ENCODE measurements at regions not wholly inside any gene's neighbourhood (a gene's known extent, or its start where the extent isn't known, plus 50 kb on each side); places are given as distances from the start of the nearest gene placed in this dataset.

DNA sequence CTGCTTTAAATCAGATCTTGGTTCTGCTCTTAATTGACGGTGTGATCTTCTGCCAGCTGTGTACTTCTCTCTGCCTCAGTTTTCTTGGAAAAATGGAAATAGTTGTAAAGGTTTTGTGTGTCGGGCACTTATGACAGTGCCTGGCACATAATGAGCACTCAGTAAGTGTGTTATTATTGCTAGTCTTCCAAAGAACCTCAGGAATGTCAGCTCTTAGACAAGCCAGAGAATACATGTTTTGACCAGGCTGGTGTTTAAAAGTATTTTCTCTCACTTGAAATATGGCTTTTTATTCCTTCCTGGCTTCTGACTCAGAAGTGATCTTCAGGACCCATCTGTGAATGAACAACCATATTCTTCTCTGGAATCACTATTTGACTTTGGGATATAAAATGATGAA is 304.1 kb downstream of the SNAPC1 start:
- FAIRE-seq (no peak), DNase-seq (ENCODE audit: insufficient read length, low spot score) (no peak)
- TF ChIP-seq SPI1 (IDR thresholded peaks at IDR 0.05; ENCODE audit: low read depth, low read length) (no peak), PAX5 (IDR thresholded peaks at IDR 0.05; ENCODE audit: insufficient read depth, low read length, severe bottlenecking) (no peak), TAF1 (IDR thresholded peaks at IDR 0.05; ENCODE audit: low read depth, low read length) (no peak), POLR2A (IDR thresholded peaks at IDR 0.05; ENCODE audit: low read depth, low read length) (no peak), POU2F2 (IDR thresholded peaks at IDR 0.05; ENCODE audit: low read depth, low read length) (no peak), POLR2AphosphoS5 (IDR thresholded peaks at IDR 0.05; ENCODE audit: low read depth, low read length) (no peak)

- no peak for FAIRE-seq
- DNase-seq (ENCODE audit: insufficient read length, low spot score): no peak
- TF ChIP-seq PAX5 (IDR thresholded peaks at IDR 0.05; ENCODE audit: insufficient read depth, low read length, severe bottlenecking): no peak
- TF ChIP-seq SPI1 (IDR thresholded peaks at IDR 0.05; ENCODE audit: low read depth, low read length): no peak
- TF ChIP-seq POLR2AphosphoS5 (IDR thresholded peaks at IDR 0.05; ENCODE audit: low read depth, low read length): no peak
- TF ChIP-seq POLR2A (IDR thresholded peaks at IDR 0.05; ENCODE audit: low read depth, low read length): no peak
- no peak for TF ChIP-seq POU2F2 (IDR thresholded peaks at IDR 0.05; ENCODE audit: low read depth, low read length)
- no peak for TF ChIP-seq TAF1 (IDR thresholded peaks at IDR 0.05; ENCODE audit: low read depth, low read length)
Measured at GRCh38 chr14:62071039-62071438, 308.8 kb downstream of the SNAPC1 start.

- no peak for DNase-seq (ENCODE audit: insufficient read length, low spot score)
- FAIRE-seq: no peak
- TF ChIP-seq POLR2A (IDR thresholded peaks at IDR 0.05; ENCODE audit: low read depth, low read length) (no peak), TAF1 (IDR thresholded peaks at IDR 0.05; ENCODE audit: low read depth, low read length) (no peak), PAX5 (IDR thresholded peaks at IDR 0.05; ENCODE audit: insufficient read depth, low read length, severe bottlenecking) (no peak), SPI1 (IDR thresholded peaks at IDR 0.05; ENCODE audit: low read depth, low read length) (no peak), POLR2AphosphoS5 (IDR thresholded peaks at IDR 0.05; ENCODE audit: low read depth, low read length) (no peak), POU2F2 (IDR thresholded peaks at IDR 0.05; ENCODE audit: low read depth, low read length) (no peak)
Measured at GRCh38 chr14:62076368-62076767, 314.1 kb downstream of the SNAPC1 start.

DNA sequence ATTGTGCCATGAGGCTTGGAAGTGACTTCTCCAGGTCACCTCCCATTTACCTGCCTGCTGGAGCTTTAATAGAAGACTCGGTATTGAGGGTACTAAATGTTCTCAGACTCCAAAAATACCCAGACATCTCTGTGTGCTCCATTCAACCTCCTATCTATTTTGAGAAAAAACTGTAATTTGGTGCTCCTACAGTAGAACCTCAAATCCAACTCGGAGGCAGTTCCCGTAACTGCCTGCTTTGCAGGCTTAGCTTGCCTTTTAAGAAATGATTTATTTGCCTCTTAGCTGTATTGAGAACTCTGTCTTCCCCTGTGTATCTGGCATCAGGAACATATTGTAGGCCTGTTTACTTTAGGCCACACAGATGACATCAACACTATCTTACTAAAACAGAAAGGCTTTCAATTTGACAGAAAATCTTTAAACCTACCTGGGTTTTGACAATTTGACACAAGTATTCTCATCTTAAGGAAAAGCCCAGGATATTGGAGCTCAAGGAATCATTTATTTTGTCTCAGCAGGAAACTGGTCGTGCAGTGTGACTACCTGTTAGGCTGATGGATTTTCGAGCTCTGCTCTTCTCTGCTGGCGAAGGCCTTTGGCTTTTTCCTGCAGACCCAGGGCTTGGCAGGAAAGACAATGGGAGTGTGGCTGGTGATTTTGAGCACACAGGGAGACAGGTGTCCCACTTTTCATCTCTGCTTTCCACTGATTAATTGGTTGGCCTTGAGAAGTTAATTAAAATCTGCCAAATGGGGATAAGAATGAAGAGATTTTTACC is 314.8 kb downstream of the SNAPC1 start:
- DNase-seq (ENCODE audit: insufficient read length, low spot score): no peak
- no peak for TF ChIP-seq POLR2AphosphoS5 (IDR thresholded peaks at IDR 0.05; ENCODE audit: low read depth, low read length)
- no peak for TF ChIP-seq POU2F2 (IDR thresholded peaks at IDR 0.05; ENCODE audit: low read depth, low read length)
- TF ChIP-seq TAF1 (IDR thresholded peaks at IDR 0.05; ENCODE audit: low read depth, low read length): no peak
- TF ChIP-seq SPI1 (IDR thresholded peaks at IDR 0.05; ENCODE audit: low read depth, low read length): no peak
- FAIRE-seq: peak; percentile 23

- FAIRE-seq (peak; percentile 40), DNase-seq (ENCODE audit: insufficient read length, low spot score) (no peak)
- TF ChIP-seq SPI1 (IDR thresholded peaks at IDR 0.05; ENCODE audit: low read depth, low read length) (0 out of 2 replicates have a peak, but pooled peaks have one; percentile 6), TAF1 (IDR thresholded peaks at IDR 0.05; ENCODE audit: low read depth, low read length) (no peak), POU2F2 (IDR thresholded peaks at IDR 0.05; ENCODE audit: low read depth, low read length) (peak; percentile 63; the same call in 1 of the 2 replicates), POLR2A (IDR thresholded peaks at IDR 0.05; ENCODE audit: low read depth, low read length) (no peak), PAX5 (IDR thresholded peaks at IDR 0.05; ENCODE audit: insufficient read depth, low read length, severe bottlenecking) (no peak), POLR2AphosphoS5 (IDR thresholded peaks at IDR 0.05; ENCODE audit: low read depth, low read length) (no peak)
Measured at GRCh38 chr14:62077676-62078261, 315.5 kb downstream of the SNAPC1 start.

- no peak for DNase-seq (ENCODE audit: insufficient read length, low spot score)
- FAIRE-seq: peak; percentile 9
Measured at GRCh38 chr14:62079038-62079437, 316.8 kb downstream of the SNAPC1 start.

GRCh38 chr14:62081012-62081612 is 318.9 kb downstream of the SNAPC1 start:
- DNase-seq (ENCODE audit: insufficient read length, low spot score) (no peak), FAIRE-seq (peak; percentile 96)
- peak; percentile 99 for TF ChIP-seq SPI1 (IDR thresholded peaks at IDR 0.05; ENCODE audit: low read depth, low read length)
- no peak for TF ChIP-seq POLR2A (IDR thresholded peaks at IDR 0.05; ENCODE audit: low read depth, low read length)
- TF ChIP-seq POLR2AphosphoS5 (IDR thresholded peaks at IDR 0.05; ENCODE audit: low read depth, low read length): no peak; the same call in 1 of the 2 replicates
- TF ChIP-seq TAF1 (IDR thresholded peaks at IDR 0.05; ENCODE audit: low read depth, low read length): no peak
- TF ChIP-seq PAX5 (IDR thresholded peaks at IDR 0.05; ENCODE audit: insufficient read depth, low read length, severe bottlenecking): no peak
- peak; percentile 55 for TF ChIP-seq POU2F2 (IDR thresholded peaks at IDR 0.05; ENCODE audit: low read depth, low read length)

More at GRCh38 chr14:62079038-62079437, 316.8 kb downstream of the SNAPC1 start:
- TF ChIP-seq POLR2A (IDR thresholded peaks at IDR 0.05; ENCODE audit: low read depth, low read length): no peak
- TF ChIP-seq PAX5 (IDR thresholded peaks at IDR 0.05; ENCODE audit: insufficient read depth, low read length, severe bottlenecking): no peak
- no peak for TF ChIP-seq POLR2AphosphoS5 (IDR thresholded peaks at IDR 0.05; ENCODE audit: low read depth, low read length)
- no peak for TF ChIP-seq TAF1 (IDR thresholded peaks at IDR 0.05; ENCODE audit: low read depth, low read length)
- TF ChIP-seq POU2F2 (IDR thresholded peaks at IDR 0.05; ENCODE audit: low read depth, low read length): no peak
- no peak for TF ChIP-seq SPI1 (IDR thresholded peaks at IDR 0.05; ENCODE audit: low read depth, low read length)

- FAIRE-seq (peak; percentile 48), DNase-seq (ENCODE audit: insufficient read length, low spot score) (no peak)
- TF ChIP-seq POLR2AphosphoS5 (IDR thresholded peaks at IDR 0.05; ENCODE audit: low read depth, low read length) (no peak), TAF1 (IDR thresholded peaks at IDR 0.05; ENCODE audit: low read depth, low read length) (no peak), PAX5 (IDR thresholded peaks at IDR 0.05; ENCODE audit: insufficient read depth, low read length, severe bottlenecking) (no peak), SPI1 (IDR thresholded peaks at IDR 0.05; ENCODE audit: low read depth, low read length) (no peak), POU2F2 (IDR thresholded peaks at IDR 0.05; ENCODE audit: low read depth, low read length) (no peak), POLR2A (IDR thresholded peaks at IDR 0.05; ENCODE audit: low read depth, low read length) (no peak)
Measured at GRCh38 chr14:62081951-62082350, 319.7 kb downstream of the SNAPC1 start.

GRCh38 chr14:62082779-62083178 is 320.6 kb downstream of the SNAPC1 start:
- FAIRE-seq (no peak), DNase-seq (ENCODE audit: insufficient read length, low spot score) (no peak)
- TF ChIP-seq TAF1 (IDR thresholded peaks at IDR 0.05; ENCODE audit: low read depth, low read length) (no peak), POLR2AphosphoS5 (IDR thresholded peaks at IDR 0.05; ENCODE audit: low read depth, low read length) (no peak)

Measured in GM12891 (cell line).